Panc1 (cell line): ENCODE measurements at regions not wholly inside any gene's neighbourhood (a gene's known extent, or its start where the extent isn't known, plus 50 kb on each side); places are given as distances from the start of the nearest gene placed in this dataset.

ENCODE experiments used
- ATAC-seq: fragments of 200-7000 bp; cut with Tn5 transposase; 2 replicates; pipeline ENCODE4 v1.9.1; 2020; ENCODE audit warnings: mild to moderate bottlenecking, moderate library complexity
- BruUV-seq: library from RNA; stranded (reverse); fragments of 400-500 nt; replicated peaks from 2 replicates; lab custom pipeline; 2021; lab: Mats Ljungman, UMichigan
- CTCF ChIA-PET: fragments of 300-600 bp; sonication (Branson Sonifier 250); formaldehyde crosslinking; loops from one replicate; lab custom pipeline; 2022; ENCODE audit warnings: antibody characterized with exemption; lab: Charles Lee
- POLR2A ChIA-PET: fragments of 300-600 bp; sonication (Branson Sonifier 250); formaldehyde crosslinking; loops from one replicate; lab custom pipeline; 2022; ENCODE audit warnings: antibody characterized with exemption; lab: Charles Lee
- DNase-seq: peaks from one replicate; pipeline ENCODE4 v3.0.0-alpha.2; 2010; ENCODE audit warnings: low read depth, low spot score
- H3K27ac ChIP-seq: 2 replicates; pipeline ENCODE4 v1.5.1; 2011; ENCODE audit warnings: mild to moderate bottlenecking, low read length, inconsistent platforms
- H3K27me3 ChIP-seq: fragments of 200-500 bp; sonication (Bioruptor generic); 2 replicates; pipeline ENCODE4 v1.6.0; 2014; ENCODE audit warnings: low read length, inconsistent platforms; ENCODE audit not compliant: control insufficient read depth, insufficient read depth
- H3K36me3 ChIP-seq: fragments of 200-500 bp; sonication (Bioruptor generic); 2 replicates; pipeline ENCODE4 v1.5.1; 2014; ENCODE audit warnings: inconsistent platforms, mild to moderate bottlenecking, low read length, moderate library complexity; ENCODE audit not compliant: control insufficient read depth, insufficient read depth
- H3K4me1 ChIP-seq: 2 replicates; pipeline ENCODE4 v1.5.1; 2011; ENCODE audit warnings: inconsistent platforms, mild to moderate bottlenecking, low read length, moderate library complexity; ENCODE audit not compliant: control insufficient read depth, insufficient read depth
- H3K4me3 ChIP-seq, 2 experiments: 2 replicates each; pipeline ENCODE4 v1.5.1; 2011 to 2012; ENCODE audit warnings: low read depth in 2 of 2, low read length in 2 of 2, mild to moderate bottlenecking in 2 of 2, inconsistent platforms in 1 of 2, moderate library complexity in 1 of 2
- H3K9me3 ChIP-seq: fragments of 200-500 bp; sonication (Bioruptor generic); 2 replicates; pipeline ENCODE4 v1.5.1; 2014; ENCODE audit warnings: low read depth, mild to moderate bottlenecking, inconsistent platforms, low read length, moderate library complexity; ENCODE audit not compliant: control insufficient read depth, insufficient read depth
- POLR2AphosphoS5 ChIP-seq: IDR thresholded peaks from 2 replicates; pipeline ENCODE4 v1.6.1; 2012; ENCODE audit warnings: mild to moderate bottlenecking, low read depth, low read length, moderate library complexity
- SIN3A ChIP-seq: IDR thresholded peaks from 2 replicates; pipeline ENCODE4 v1.6.1; 2012; ENCODE audit warnings: low read depth, mild to moderate bottlenecking, low read length, moderate library complexity, borderline replicate concordance; ENCODE audit not compliant: insufficient read depth
- TCF7L2 ChIP-seq: IDR thresholded peaks from 2 replicates; pipeline ENCODE4 v1.6.1; 2011; ENCODE audit warnings: mild to moderate bottlenecking, low read depth, low read length, inconsistent platforms
- in situ Hi-C: cut with HindIII; loops from 2 replicates; pipeline ENCODE4 v1.10.0; 2016; ENCODE audit warnings: low sequenced_read_pairs, low pct_unique_long_range_greater_than_20kb
- intact Hi-C: fragments of 100-400 bp; cut with micrococcal nuclease; formaldehyde crosslinking; loops from one replicate; pipeline ENCODE4 v1.10.0; 2022; ENCODE audit not compliant: unreplicated experiment
- TF ChIP-seq, protein P1 (sequence below), 2 experiments: IDR thresholded peaks; 2 replicates each; pipeline ENCODE4 v1.6.1; 2011 to 2012; ENCODE audit warnings: low read depth in 2 of 2, control low read depth in 1 of 2, low read length in 1 of 2, mild to moderate bottlenecking in 1 of 2, moderate library complexity in 1 of 2; ENCODE audit not compliant: insufficient read depth in 1 of 2
- TF ChIP-seq, protein P2 (sequence below): fragments of 450-650 bp; IDR thresholded peaks from 2 replicates; pipeline ENCODE4 v1.5.1; 2017; ENCODE audit warnings: mild to moderate bottlenecking

DNA sequence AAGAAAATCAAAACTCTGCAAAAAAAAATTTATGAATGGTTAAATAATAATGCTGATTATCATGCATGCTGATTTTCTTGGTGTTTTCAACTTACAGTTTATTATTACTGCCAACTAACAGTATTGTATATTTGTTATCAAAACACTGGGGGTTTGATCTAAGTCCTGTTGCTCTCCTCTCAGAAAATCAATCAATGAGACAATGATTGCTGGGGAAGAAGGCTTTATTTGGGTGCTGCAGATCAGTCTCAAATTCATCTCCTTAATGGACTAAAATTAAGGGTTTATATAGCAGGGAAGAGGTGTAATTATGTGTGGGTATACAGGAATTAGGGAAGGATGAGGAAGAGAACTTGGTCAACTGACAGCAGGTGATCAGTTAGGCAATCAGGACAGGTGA, 565.5 kb upstream of the CDH6 start:
- Histone ChIP-seq H3K4me3 (no peak overlapping the region), H3K9me3 (peaks cover 4% of the 10 kb centered on the region; the same call in 1 of the 2 replicates), H3K27me3 (no peaks in the 10 kb centered on the region), H3K27ac (no peak overlapping the region), H3K4me1 (no peaks in the 10 kb centered on the region), H3K36me3 (no peaks in the 10 kb centered on the region)
- DNase-seq: no peak
- no peak for ATAC-seq
- intact Hi-C loops: no loop called here
- in situ Hi-C loops: no loop called here
- TF ChIP-seq POLR2AphosphoS5 (no peak), SIN3A (no peak), TCF7L2 (no peak)
- TF ChIP-seq, protein P1, sequence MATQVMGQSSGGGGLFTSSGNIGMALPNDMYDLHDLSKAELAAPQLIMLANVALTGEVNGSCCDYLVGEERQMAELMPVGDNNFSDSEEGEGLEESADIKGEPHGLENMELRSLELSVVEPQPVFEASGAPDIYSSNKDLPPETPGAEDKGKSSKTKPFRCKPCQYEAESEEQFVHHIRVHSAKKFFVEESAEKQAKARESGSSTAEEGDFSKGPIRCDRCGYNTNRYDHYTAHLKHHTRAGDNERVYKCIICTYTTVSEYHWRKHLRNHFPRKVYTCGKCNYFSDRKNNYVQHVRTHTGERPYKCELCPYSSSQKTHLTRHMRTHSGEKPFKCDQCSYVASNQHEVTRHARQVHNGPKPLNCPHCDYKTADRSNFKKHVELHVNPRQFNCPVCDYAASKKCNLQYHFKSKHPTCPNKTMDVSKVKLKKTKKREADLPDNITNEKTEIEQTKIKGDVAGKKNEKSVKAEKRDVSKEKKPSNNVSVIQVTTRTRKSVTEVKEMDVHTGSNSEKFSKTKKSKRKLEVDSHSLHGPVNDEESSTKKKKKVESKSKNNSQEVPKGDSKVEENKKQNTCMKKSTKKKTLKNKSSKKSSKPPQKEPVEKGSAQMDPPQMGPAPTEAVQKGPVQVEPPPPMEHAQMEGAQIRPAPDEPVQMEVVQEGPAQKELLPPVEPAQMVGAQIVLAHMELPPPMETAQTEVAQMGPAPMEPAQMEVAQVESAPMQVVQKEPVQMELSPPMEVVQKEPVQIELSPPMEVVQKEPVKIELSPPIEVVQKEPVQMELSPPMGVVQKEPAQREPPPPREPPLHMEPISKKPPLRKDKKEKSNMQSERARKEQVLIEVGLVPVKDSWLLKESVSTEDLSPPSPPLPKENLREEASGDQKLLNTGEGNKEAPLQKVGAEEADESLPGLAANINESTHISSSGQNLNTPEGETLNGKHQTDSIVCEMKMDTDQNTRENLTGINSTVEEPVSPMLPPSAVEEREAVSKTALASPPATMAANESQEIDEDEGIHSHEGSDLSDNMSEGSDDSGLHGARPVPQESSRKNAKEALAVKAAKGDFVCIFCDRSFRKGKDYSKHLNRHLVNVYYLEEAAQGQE (IDR thresholded peaks at IDR 0.05; ENCODE audit: insufficient read depth in 1 of 2, low read depth in 2 of 2, low read length in 1 of 2): no peak
- no TSS peak for BruUV-seq
- CTCF ChIA-PET: no interaction called here
- POLR2A ChIA-PET: no interaction called here

DNA sequence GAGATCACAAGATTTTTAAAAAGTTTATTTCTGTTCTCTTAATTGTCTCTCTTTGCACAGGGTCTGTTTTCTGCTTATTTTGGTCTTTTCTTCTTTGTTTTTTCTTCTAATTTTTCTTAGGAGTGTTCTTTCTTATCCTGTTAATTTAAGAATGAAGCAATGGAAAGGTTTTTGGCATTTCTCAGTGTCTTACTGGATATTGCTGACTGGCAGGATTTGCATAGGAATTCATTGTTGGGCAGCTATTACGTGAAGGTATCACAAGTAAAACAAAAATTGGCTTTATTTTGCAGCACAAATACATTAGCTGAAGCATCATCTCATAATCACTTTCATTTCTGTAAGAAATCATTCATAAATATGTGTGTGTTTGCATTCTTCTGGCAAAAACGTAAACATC, 566.9 kb upstream of the CDH6 start:
- ChIA-PET CTCF (no interaction called here), POLR2A (no interaction called here)
- ATAC-seq: no peak
- TF ChIP-seq SIN3A (no peak), POLR2AphosphoS5 (no peak), TCF7L2 (no peak)
- TF ChIP-seq, protein P2, sequence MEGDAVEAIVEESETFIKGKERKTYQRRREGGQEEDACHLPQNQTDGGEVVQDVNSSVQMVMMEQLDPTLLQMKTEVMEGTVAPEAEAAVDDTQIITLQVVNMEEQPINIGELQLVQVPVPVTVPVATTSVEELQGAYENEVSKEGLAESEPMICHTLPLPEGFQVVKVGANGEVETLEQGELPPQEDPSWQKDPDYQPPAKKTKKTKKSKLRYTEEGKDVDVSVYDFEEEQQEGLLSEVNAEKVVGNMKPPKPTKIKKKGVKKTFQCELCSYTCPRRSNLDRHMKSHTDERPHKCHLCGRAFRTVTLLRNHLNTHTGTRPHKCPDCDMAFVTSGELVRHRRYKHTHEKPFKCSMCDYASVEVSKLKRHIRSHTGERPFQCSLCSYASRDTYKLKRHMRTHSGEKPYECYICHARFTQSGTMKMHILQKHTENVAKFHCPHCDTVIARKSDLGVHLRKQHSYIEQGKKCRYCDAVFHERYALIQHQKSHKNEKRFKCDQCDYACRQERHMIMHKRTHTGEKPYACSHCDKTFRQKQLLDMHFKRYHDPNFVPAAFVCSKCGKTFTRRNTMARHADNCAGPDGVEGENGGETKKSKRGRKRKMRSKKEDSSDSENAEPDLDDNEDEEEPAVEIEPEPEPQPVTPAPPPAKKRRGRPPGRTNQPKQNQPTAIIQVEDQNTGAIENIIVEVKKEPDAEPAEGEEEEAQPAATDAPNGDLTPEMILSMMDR: no peak
- TF ChIP-seq, protein P1 (IDR thresholded peaks at IDR 0.05; ENCODE audit: insufficient read depth in 1 of 2, low read depth in 2 of 2, low read length in 1 of 2): no peak
- H3K36me3 ChIP-seq: no peaks in the 10 kb centered on the region
- intact Hi-C loops (no loop called here), in situ Hi-C loops (no loop called here)
- no TSS peak for BruUV-seq
- no peaks in the 10 kb centered on the region for H3K4me1 ChIP-seq
- no peak for DNase-seq
- H3K4me3 ChIP-seq: no peak overlapping the region
- no peaks in the 10 kb centered on the region for H3K27me3 ChIP-seq
- H3K27ac ChIP-seq: no peak overlapping the region
- H3K9me3 ChIP-seq: no peaks in the 10 kb centered on the region; the same call in 1 of the 2 replicates
